Esophagus (tissue), 2 donors: ENCODE measurements at regions not wholly inside any gene's neighbourhood (a gene's known extent, or its start where the extent isn't known, plus 50 kb on each side); places are given as distances from the start of the nearest gene placed in this dataset.

Experiments
- H3K27ac ChIP-seq, 2 donors: one replicate each; pipeline ENCODE4 v1.5.1; 2013; ENCODE audit warnings: low read depth in 2 of 2, mild to moderate bottlenecking in 2 of 2, inconsistent platforms in 1 of 2, low read length in 1 of 2, moderate library complexity in 1 of 2
- H3K27me3 ChIP-seq, 2 donors: one replicate each; pipeline ENCODE4 v1.6.1; 2013; ENCODE audit warnings: low read length in 2 of 2, control low read depth in 1 of 2, mild to moderate bottlenecking in 1 of 2; ENCODE audit not compliant: insufficient read depth in 2 of 2, control insufficient read depth in 1 of 2
- H3K36me3 ChIP-seq, 2 donors: one replicate each; pipeline ENCODE4 v1.6.1; 2013; ENCODE audit warnings: low read length in 1 of 2; ENCODE audit not compliant: control insufficient read depth in 2 of 2, insufficient read depth in 2 of 2
- H3K4me1 ChIP-seq, 2 donors: one replicate each; pipeline ENCODE4 v1.6.1; 2013; ENCODE audit warnings: low read length in 1 of 2; ENCODE audit not compliant: control insufficient read depth in 2 of 2, insufficient read depth in 2 of 2
- H3K4me3 ChIP-seq, 2 donors: one replicate each; pipeline ENCODE4 v1.5.1; 2013; ENCODE audit warnings: low read length in 2 of 2, mild to moderate bottlenecking in 2 of 2, low read depth in 1 of 2, moderate library complexity in 1 of 2
- H3K9me3 ChIP-seq, 2 donors: one replicate each; pipeline ENCODE4 v1.6.1; 2013; ENCODE audit warnings: mild to moderate bottlenecking in 2 of 2, low read depth in 1 of 2, low read length in 1 of 2, moderate library complexity in 1 of 2; ENCODE audit not compliant: control insufficient read depth in 2 of 2, insufficient read depth in 1 of 2
- WGBS, 2 donors: extraction: QIAGEN DNeasy Blood & Tissue Kit; methylation state at CpG; one replicate each; pipeline ENCODE4 v1.1.7; 2013; 5-methylcytosine and 5-hydroxymethylcytosine counted together
- donor health status: healthy with polysubstance abuse.
- donor health status: Bipolar disorder and iron deficiency.

- no peaks in the 10 kb centered on the region for H3K27me3 ChIP-seq
- H3K27ac ChIP-seq = no peak overlapping the region
- no peaks in the 10 kb centered on the region for H3K4me1 ChIP-seq
- 42% methylated on average over 2 of the region's 2 CpGs for whole genome bisulfite sequencing, 2 donors
- H3K9me3 ChIP-seq = peaks cover 0 to 2% of the 10 kb centered on the region in 2 donors
- H3K36me3 ChIP-seq = no peaks in the 10 kb centered on the region
- H3K4me3 ChIP-seq = no peak overlapping the region
Observed at GRCh38 chr15:97604677-97605076, 355.8 kb upstream of the ARRDC4 start.

DNA sequence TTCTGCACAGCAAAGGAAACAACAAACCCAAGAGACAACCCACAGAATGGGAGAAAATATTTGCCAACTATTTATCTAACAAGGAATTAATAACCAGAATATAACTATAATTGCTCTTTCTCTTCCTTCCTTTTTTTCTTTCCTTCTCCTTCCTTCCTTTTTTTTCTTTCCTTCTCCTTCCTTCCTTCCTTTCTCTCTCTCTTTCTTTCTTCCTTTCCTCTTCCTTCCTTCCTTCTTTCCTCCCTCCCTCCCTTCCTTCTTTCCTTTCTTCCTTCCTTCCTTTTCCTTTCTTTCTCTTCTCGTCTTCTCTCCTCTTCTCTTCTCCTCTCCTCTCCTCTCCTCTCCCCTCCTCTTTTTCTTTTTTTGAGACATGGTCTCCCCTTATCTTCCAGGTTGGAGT lies 345.4 kb upstream of the ARRDC4 start:
- 88% methylated on average over 1 of the region's 1 CpG for WGBS, 2 donors
- H3K4me3 ChIP-seq = no peak overlapping the region

GRCh38 chr15:97623091-97623661 lies 337.3 kb upstream of the ARRDC4 start:
- Histone ChIP-seq H3K4me1 (no peaks in the 10 kb centered on the region), H3K9me3 (no peaks in the 10 kb centered on the region), H3K27ac (no peak overlapping the region), H3K4me3 (no peak overlapping the region), H3K27me3 (no peaks in the 10 kb centered on the region), H3K36me3 (no peaks in the 10 kb centered on the region)
- WGBS, 2 donors = 54 to 64% methylated on average over 3 of the region's 3 CpGs

More for the DNA sequence above, 345.4 kb upstream of the ARRDC4 start:
- H3K27me3 ChIP-seq = no peaks in the 10 kb centered on the region
- no peaks in the 10 kb centered on the region for H3K36me3 ChIP-seq
- H3K27ac ChIP-seq = no peak overlapping the region
- H3K4me1 ChIP-seq = no peaks in the 10 kb centered on the region
- H3K9me3 ChIP-seq = peaks cover 0 to 2% of the 10 kb centered on the region in 2 donors

- WGBS, 2 donors = 51 to 58% methylated on average over 1 of the region's 1 CpG
- no peaks in the 10 kb centered on the region for H3K4me1 ChIP-seq
- no peak overlapping the region for H3K27ac ChIP-seq
- no peaks in the 10 kb centered on the region for H3K36me3 ChIP-seq
- no peaks in the 10 kb centered on the region for H3K27me3 ChIP-seq
- H3K9me3 ChIP-seq = no peaks in the 10 kb centered on the region
- no peak overlapping the region for H3K4me3 ChIP-seq
Observed at GRCh38 chr15:97627634-97628033, 332.9 kb upstream of the ARRDC4 start.

DNA sequence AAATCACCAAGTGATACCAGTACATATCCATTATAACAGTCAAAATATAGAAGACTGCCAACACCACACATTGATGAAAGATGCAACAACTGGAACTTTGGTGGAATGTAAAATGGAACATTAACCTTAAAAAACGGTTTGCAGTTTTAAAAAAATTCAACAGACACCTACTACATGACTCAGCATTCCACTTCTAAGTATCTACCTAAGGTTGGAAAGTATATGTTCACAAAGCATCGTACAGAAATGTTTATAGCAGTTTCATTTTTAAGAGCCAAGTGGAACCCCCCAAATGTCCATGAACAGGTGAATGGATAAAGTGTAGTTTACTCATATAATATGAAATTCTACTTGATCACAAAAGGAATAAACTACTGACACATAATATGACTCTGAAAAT lies 314.7 kb upstream of the ARRDC4 start:
- Histone ChIP-seq H3K9me3 (no peaks in the 10 kb centered on the region), H3K36me3 (no peaks in the 10 kb centered on the region), H3K27ac (no peak overlapping the region), H3K4me3 (no peak overlapping the region), H3K4me1 (no peaks in the 10 kb centered on the region), H3K27me3 (no peaks in the 10 kb centered on the region)
- WGBS, 2 donors = 63 to 64% methylated on average over 2 of the region's 2 CpGs

DNA sequence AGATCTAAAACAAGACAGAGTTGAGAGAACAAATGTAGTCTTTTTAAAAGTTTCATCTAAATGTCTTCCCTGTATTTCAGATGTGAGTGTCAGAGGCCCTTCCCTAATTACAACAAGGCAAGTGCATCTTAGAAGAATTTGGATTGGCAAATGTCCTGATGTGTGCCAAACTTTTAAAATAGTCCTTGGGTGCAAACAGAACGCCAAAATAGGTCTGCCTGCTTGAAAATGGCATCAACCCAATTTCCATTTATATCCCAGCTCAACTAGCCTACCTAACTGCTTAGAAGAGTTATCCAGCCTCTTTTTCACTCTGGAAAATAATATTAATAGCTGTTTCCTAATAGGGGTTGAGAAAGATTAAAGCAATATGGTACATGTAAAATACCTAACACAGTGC lies 311.8 kb upstream of the ARRDC4 start:
- H3K27ac ChIP-seq = no peak overlapping the region
- no peaks in the 10 kb centered on the region for H3K27me3 ChIP-seq
- 33 to 52% methylated on average over 1 of the region's 1 CpG for WGBS, 2 donors
- no peaks in the 10 kb centered on the region for H3K36me3 ChIP-seq
- H3K4me1 ChIP-seq = peaks cover 0 to 3% of the 10 kb centered on the region in 2 donors
- no peaks in the 10 kb centered on the region for H3K9me3 ChIP-seq
- no peak overlapping the region for H3K4me3 ChIP-seq

- Histone ChIP-seq H3K4me1 (peaks cover 0 to 3% of the 10 kb centered on the region in 2 donors), H3K36me3 (no peaks in the 10 kb centered on the region), H3K27me3 (no peaks in the 10 kb centered on the region), H3K27ac (no peak overlapping the region), H3K9me3 (no peaks in the 10 kb centered on the region), H3K4me3 (no peak overlapping the region)
- WGBS, 2 donors = 43 to 45% methylated on average over 3 of the region's 3 CpGs
Observed at GRCh38 chr15:97652041-97652440, 308.5 kb upstream of the ARRDC4 start.

DNA sequence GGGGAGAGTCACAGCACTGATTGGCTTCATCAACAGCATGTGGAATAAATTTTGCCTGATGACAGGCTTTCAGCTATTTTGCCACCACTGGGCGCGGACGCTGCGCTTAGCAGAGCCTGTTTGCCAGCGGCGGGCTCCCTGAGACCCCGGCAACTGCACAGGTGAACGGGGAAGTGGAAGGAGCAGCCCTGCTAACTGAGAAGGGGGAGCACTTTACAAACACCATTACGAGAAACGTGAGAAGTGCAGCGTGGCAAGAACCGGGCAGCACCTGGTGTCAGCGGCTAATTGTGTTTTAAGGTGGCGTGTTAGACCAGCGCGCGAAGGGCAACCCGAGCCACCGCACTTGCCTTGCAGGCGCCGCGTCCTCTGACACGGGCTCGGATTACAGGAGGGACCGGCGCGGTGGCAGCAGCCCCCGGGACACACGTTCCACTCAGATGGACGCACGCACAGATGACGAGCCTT lies 307.8 kb upstream of the ARRDC4 start:
- Histone ChIP-seq H3K4me3 (peak overlapping the region in 1 of 2 donors; percentile 5), H3K36me3 (no peaks in the 10 kb centered on the region), H3K27me3 (no peaks in the 10 kb centered on the region), H3K9me3 (no peaks in the 10 kb centered on the region), H3K27ac (no peak overlapping the region), H3K4me1 (peaks cover 0 to 3% of the 10 kb centered on the region in 2 donors)
- WGBS, 2 donors = 7 to 15% methylated on average over 32 of the region's 32 CpGs

GRCh38 chr15:97653896-97654295 lies 306.6 kb upstream of the ARRDC4 start:
- Histone ChIP-seq H3K27ac (no peak overlapping the region), H3K4me1 (peaks cover 0 to 3% of the 10 kb centered on the region in 2 donors), H3K27me3 (no peaks in the 10 kb centered on the region), H3K9me3 (no peaks in the 10 kb centered on the region), H3K4me3 (no peak overlapping the region), H3K36me3 (no peaks in the 10 kb centered on the region)
- 92 to 95% methylated on average over 1 of the region's 1 CpG for WGBS, 2 donors

DNA sequence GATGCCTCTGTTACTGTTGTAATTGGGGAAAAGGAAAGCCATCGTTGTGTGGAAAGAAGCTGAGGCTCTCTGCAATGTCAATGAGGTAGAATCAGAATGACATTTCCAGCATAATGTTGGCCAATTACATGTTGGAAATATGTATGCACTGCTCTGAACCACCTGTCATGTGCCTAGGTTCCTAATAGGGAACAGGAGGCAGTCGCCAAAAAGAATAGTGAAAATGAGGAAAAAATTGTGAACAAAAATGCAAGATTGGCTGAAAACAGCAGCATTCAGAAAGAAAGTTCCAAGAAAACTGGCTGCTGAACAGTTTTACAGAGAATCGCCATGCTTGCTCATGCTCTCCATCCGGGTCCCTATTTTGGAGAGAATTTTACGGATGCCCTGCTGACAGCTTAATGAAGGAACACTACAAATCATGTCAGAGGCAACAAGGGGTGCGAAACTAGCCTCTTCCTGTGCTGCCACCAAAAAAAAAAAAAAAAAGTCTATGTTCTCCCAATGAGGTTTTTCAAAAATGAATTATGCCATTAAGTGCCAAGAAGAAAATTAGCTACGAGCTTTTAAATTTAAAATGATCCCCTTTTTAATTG lies 305.9 kb upstream of the ARRDC4 start:
- no peaks in the 10 kb centered on the region for H3K9me3 ChIP-seq
- no peaks in the 10 kb centered on the region for H3K36me3 ChIP-seq
- no peaks in the 10 kb centered on the region for H3K27me3 ChIP-seq
- no peak overlapping the region for H3K27ac ChIP-seq
- 33 to 36% methylated on average over 7 of the region's 7 CpGs for WGBS, 2 donors
- H3K4me1 ChIP-seq = peaks cover 0 to 3% of the 10 kb centered on the region in 2 donors
- no peak overlapping the region for H3K4me3 ChIP-seq
